Endothelial cell of umbilical vein (primary cell): ENCODE measurements at regions not wholly inside any gene's neighbourhood (a gene's known extent, or its start where the extent isn't known, plus 50 kb on each side); places are given as distances from the start of the nearest gene placed in this dataset.

ENCODE experiments used
- BruUV-seq: library from RNA; stranded (reverse); fragments of 400-500 nt; replicated peaks from 2 replicates; lab custom pipeline; 2021; lab: Mats Ljungman, UMichigan
- CTCF ChIA-PET: fragments of 300-600, 350-600 bp; sonication (Branson Sonifier 250); formaldehyde crosslinking; loops from one replicate; lab custom pipeline; 2021; ENCODE audit warnings: antibody characterized with exemption, inconsistent platforms; lab: Charles Lee
- POLR2A ChIA-PET: fragments of 300-600, 350-600 bp; sonication (Branson Sonifier 250); formaldehyde crosslinking; loops from one replicate; lab custom pipeline; 2021; ENCODE audit warnings: antibody characterized with exemption, inconsistent platforms; lab: Charles Lee
- DNase-seq: peaks from one replicate; pipeline ENCODE4 v3.0.0-alpha.2; 2011; ENCODE audit warnings: low read depth, low spot score
- FAIRE-seq: peaks from 2 replicates; lab custom pipeline; 2011; peaks lifted over from hg19 to GRCh38; lab: Jason Lieb, UNC
- H2AFZ ChIP-seq: 2 replicates; pipeline ENCODE4 v1.6.0; 2012; ENCODE audit warnings: low read depth, low read length, control low read depth, inconsistent platforms
- H3K27ac ChIP-seq: 2 replicates; pipeline ENCODE4 v1.5.1; 2011; ENCODE audit warnings: low read depth, mild to moderate bottlenecking, control low read depth, low read length, moderate library complexity; ENCODE audit not compliant: insufficient read depth
- H3K27me3 ChIP-seq, 2 experiments: 2 replicates each; pipeline versions ENCODE4 v1.6.0 to v1.6.1; 2011; ENCODE audit warnings: low read length in 2 of 2, mixed read lengths in 1 of 2; ENCODE audit not compliant: control insufficient read depth in 2 of 2, insufficient read depth in 2 of 2
- H3K36me3 ChIP-seq, 2 experiments: 2 replicates in 1 of 2; 3 replicates in 1 of 2; pipeline ENCODE4 v1.5.1; 2011; ENCODE audit warnings: low read length in 2 of 2, mild to moderate bottlenecking in 1 of 2, moderate library complexity in 1 of 2; ENCODE audit not compliant: control insufficient read depth in 2 of 2, insufficient read depth in 2 of 2; ENCODE audit errors: extremely low read depth in 1 of 2
- H3K4me1 ChIP-seq: 3 replicates; pipeline ENCODE4 v1.5.1; 2011; ENCODE audit warnings: mild to moderate bottlenecking, low read length; ENCODE audit not compliant: control insufficient read depth, insufficient read depth; ENCODE audit errors: extremely low read depth
- H3K4me2 ChIP-seq: 2 replicates; pipeline ENCODE4 v1.6.1; 2011; ENCODE audit warnings: low read length, control low read depth, mixed read lengths; ENCODE audit not compliant: insufficient read depth
- H3K4me3 ChIP-seq, 3 experiments: fragments of 200-600 bp in 1 of 3; sonication (generic), shearing (Covaris generic) in 1 of 3; replicated peaks in 1 of 3; 2 replicates each; pipeline ENCODE4 v1.5.1; 2011 to 2016; ENCODE audit warnings: control low read depth in 3 of 3, low read length in 3 of 3, mild to moderate bottlenecking in 2 of 3, inconsistent platforms in 1 of 3, low read depth in 1 of 3, moderate library complexity in 1 of 3; ENCODE audit not compliant: insufficient read depth in 1 of 3
- H3K79me2 ChIP-seq: 2 replicates; pipeline ENCODE4 v1.6.0; 2012; ENCODE audit warnings: low read length, inconsistent platforms; ENCODE audit not compliant: control insufficient read depth, insufficient read depth
- H3K9ac ChIP-seq: replicated peaks from 2 replicates; pipeline ENCODE3; 2011; ENCODE audit warnings: low read length, control low read depth; ENCODE audit not compliant: insufficient read depth; ENCODE audit errors: extremely low read depth
- H3K9me1 ChIP-seq: replicated peaks from 3 replicates; pipeline ENCODE4 v1.6.0; 2011; ENCODE audit warnings: mild to moderate bottlenecking, low read length; ENCODE audit not compliant: control insufficient read depth, insufficient read depth; ENCODE audit errors: extremely low read depth
- H3K9me3 ChIP-seq: replicated peaks from 2 replicates; pipeline ENCODE4 v1.5.1; 2012; ENCODE audit warnings: low read length, inconsistent platforms; ENCODE audit not compliant: control insufficient read depth, insufficient read depth
- H4K20me1 ChIP-seq: replicated peaks from 2 replicates; pipeline ENCODE3; 2011; ENCODE audit warnings: mild to moderate bottlenecking, low read length; ENCODE audit not compliant: control insufficient read depth, insufficient read depth; ENCODE audit errors: extremely low read depth
- EZH2 ChIP-seq: IDR thresholded peaks from 2 replicates; pipeline ENCODE4 v1.6.1; 2012; ENCODE audit warnings: borderline replicate concordance, low read depth, mild to moderate bottlenecking, moderate library complexity, low read length, inconsistent platforms; ENCODE audit not compliant: severe bottlenecking
- GATA2 ChIP-seq: IDR thresholded peaks from 2 replicates; pipeline ENCODE4 v1.7.0; 2011; ENCODE audit warnings: low read depth, mild to moderate bottlenecking, moderate library complexity, mixed read lengths, low read length; ENCODE audit not compliant: insufficient read length, insufficient read depth
- JUN ChIP-seq: IDR thresholded peaks from 2 replicates; pipeline ENCODE4 v1.6.1; 2011; ENCODE audit warnings: borderline replicate concordance, low read depth; ENCODE audit not compliant: insufficient read length, insufficient read depth
- MAX ChIP-seq: IDR thresholded peaks from 2 replicates; pipeline ENCODE4 v1.6.1; 2011; ENCODE audit not compliant: insufficient read depth, insufficient read length
- MYC ChIP-seq: IDR thresholded peaks from one replicate; pipeline ENCODE4 v1.6.1; 2011; ENCODE audit warnings: mild to moderate bottlenecking, low read depth, low read length
- POLR2AphosphoS5 ChIP-seq: IDR thresholded peaks from 2 replicates; pipeline ENCODE4 v1.6.1; 2012; ENCODE audit warnings: low read depth, mild to moderate bottlenecking, control low read depth, low read length, moderate library complexity; ENCODE audit not compliant: insufficient read depth
- dilution Hi-C: fragments of 300-500 bp; cut with MboI; formaldehyde crosslinking; loops from one replicate; pipeline ENCODE4 v1.15.0; 2019; ENCODE audit warnings: low sequenced_read_pairs; ENCODE audit not compliant: extremely low pct_ligation_motif_present
- intact Hi-C: fragments of 100-400 bp; cut with micrococcal nuclease; formaldehyde crosslinking; loops from one replicate; pipeline ENCODE4 v1.10.0; 2022

- no peak for DNase-seq
- Histone ChIP-seq H3K9me1 (no peaks in the 10 kb centered on the region), H3K9me3 (no peaks in the 10 kb centered on the region), H3K4me3 (no peak overlapping the region), H3K4me1 (no peaks in the 10 kb centered on the region), H3K27ac (no peak overlapping the region), H3K79me2 (no peaks in the 10 kb centered on the region), H3K9ac (no peak overlapping the region), H4K20me1 (no peaks in the 10 kb centered on the region), H3K4me2 (no peak overlapping the region), H2AFZ (no peak overlapping the region), H3K27me3 (no peaks in the 10 kb centered on the region), H3K36me3 (no peaks in the 10 kb centered on the region)
- FAIRE-seq: no peak
- intact Hi-C loops (no loop called here), dilution Hi-C loops (no loop called here)
- TF ChIP-seq MYC (no peak), GATA2 (no peak), EZH2 (no peak), MAX (no peak), JUN (no peak)
- ChIA-PET CTCF (interaction anchor here (1.6 to 1.8 kb wide), 2 partner anchors 9 to 12 kb away, joined by 4 to 5 read pairs; no protein-coding TSS in a partner anchor), POLR2A (no interaction called here)
- no TSS peak for BruUV-seq
Observed at GRCh38 chr3:20310629-20311028, 124.6 kb upstream of the SGO1 start.

- no peaks in the 10 kb centered on the region for H4K20me1 ChIP-seq
- dilution Hi-C loops (no loop called here), intact Hi-C loops (no loop called here)
- no peak overlapping the region for H3K9ac ChIP-seq
- no peaks in the 10 kb centered on the region for H3K27me3 ChIP-seq
- ChIA-PET POLR2A (no interaction called here), CTCF (no interaction called here)
- no peak overlapping the region for H2AFZ ChIP-seq
- H3K9me3 ChIP-seq: no peaks in the 10 kb centered on the region
- H3K36me3 ChIP-seq: no peaks in the 10 kb centered on the region
- DNase-seq (no peak), FAIRE-seq (no peak)
- no peak overlapping the region for H3K27ac ChIP-seq
- H3K79me2 ChIP-seq: no peaks in the 10 kb centered on the region
- H3K4me1 ChIP-seq: no peaks in the 10 kb centered on the region
- TF ChIP-seq GATA2 (no peak), JUN (no peak), POLR2AphosphoS5 (no peak)
- H3K4me3 ChIP-seq: no peak overlapping the region
- H3K4me2 ChIP-seq: no peak overlapping the region
- BruUV-seq: no TSS peak
- no peaks in the 10 kb centered on the region for H3K9me1 ChIP-seq
Observed at GRCh38 chr3:20307383-20307782, 121.4 kb upstream of the SGO1 start.
